Neural crest cell (in vitro differentiated cells): ENCODE measurements at regions not wholly inside any gene's neighbourhood (a gene's known extent, or its start where the extent isn't known, plus 50 kb on each side); places are given as distances from the start of the nearest gene placed in this dataset.

Experiments
- DNase-seq: peaks from one replicate; pipeline ENCODE4 v3.0.0; 2021; ENCODE audit warnings: low read depth, mixed read lengths, low spot score
- H3K27ac Mint-ChIP-seq: one replicate; pipeline ENCODE4 v1.8.0; 2021; ENCODE audit warnings: mild to moderate bottlenecking, mixed read lengths; ENCODE audit not compliant: unreplicated experiment
- H3K27me3 Mint-ChIP-seq: 2 replicates; pipeline ENCODE4 v1.8.0; 2021; ENCODE audit warnings: low read depth, mild to moderate bottlenecking, mixed read lengths
- H3K36me3 Mint-ChIP-seq: 2 replicates; pipeline ENCODE4 v1.8.0; 2021; ENCODE audit warnings: low read depth, mild to moderate bottlenecking, mixed read lengths
- H3K4me1 Mint-ChIP-seq: 2 replicates; pipeline ENCODE4 v1.8.0; 2021; ENCODE audit warnings: mixed read lengths
- H3K4me3 Mint-ChIP-seq: one replicate; pipeline ENCODE4 v1.8.0; 2021; ENCODE audit warnings: mild to moderate bottlenecking, mixed read lengths
- H3K9me3 Mint-ChIP-seq: 2 replicates; pipeline ENCODE4 v1.8.0; 2021; ENCODE audit warnings: mixed read lengths
- CTCF ChIP-seq: fragments of 200-600 bp; sonication (generic); conservative IDR thresholded peaks from 2 replicates; pipeline ENCODE4 v1.5.0; 2021; ENCODE audit warnings: antibody characterized with exemption, mild to moderate bottlenecking

- no peak for DNase-seq
- H3K27me3 Mint-ChIP-seq, result no peaks in the 10 kb centered on the region
- H3K4me1 Mint-ChIP-seq, result peaks cover 64% of the 10 kb centered on the region
- TF ChIP-seq CTCF, result no peak
- no peak overlapping the region for H3K4me3 Mint-ChIP-seq
- peaks cover 8% of the 10 kb centered on the region for H3K9me3 Mint-ChIP-seq
- peaks cover 3% of the 10 kb centered on the region for H3K36me3 Mint-ChIP-seq
- no peak overlapping the region for H3K27ac Mint-ChIP-seq
Observed at GRCh38 chr5:61627531-61627930, 295.5 kb downstream of the ZSWIM6 start.

- peak overlapping the region; percentile 98 for H3K27ac Mint-ChIP-seq
- peaks cover 3% of the 10 kb centered on the region for H3K36me3 Mint-ChIP-seq
- H3K4me1 Mint-ChIP-seq, result peaks cover 58% of the 10 kb centered on the region
- peaks cover 8% of the 10 kb centered on the region for H3K9me3 Mint-ChIP-seq
- no peak overlapping the region for H3K4me3 Mint-ChIP-seq
- DNase-seq, result no peak
- no peaks in the 10 kb centered on the region for H3K27me3 Mint-ChIP-seq
- TF ChIP-seq CTCF, result no peak
Observed at GRCh38 chr5:61630908-61631307, 298.9 kb downstream of the ZSWIM6 start.

- H3K4me3 Mint-ChIP-seq, result peak overlapping the region; percentile 33
- peaks cover 3% of the 10 kb centered on the region for H3K36me3 Mint-ChIP-seq
- H3K4me1 Mint-ChIP-seq, result peaks cover 62% of the 10 kb centered on the region
- H3K27ac Mint-ChIP-seq, result peak overlapping the region; percentile 98
- peaks cover 8% of the 10 kb centered on the region for H3K9me3 Mint-ChIP-seq
- no peak for TF ChIP-seq CTCF
- peak; percentile 26 for DNase-seq
- no peaks in the 10 kb centered on the region for H3K27me3 Mint-ChIP-seq
Observed at GRCh38 chr5:61631438-61631941, 299.4 kb downstream of the ZSWIM6 start.

GRCh38 chr5:61632064-61632463 is 300.0 kb downstream of the ZSWIM6 start:
- H3K4me3 Mint-ChIP-seq, result no peak overlapping the region
- peaks cover 3% of the 10 kb centered on the region for H3K36me3 Mint-ChIP-seq
- H3K9me3 Mint-ChIP-seq, result peaks cover 8% of the 10 kb centered on the region
- H3K27ac Mint-ChIP-seq, result peak overlapping the region; percentile 98
- peaks cover 64% of the 10 kb centered on the region for H3K4me1 Mint-ChIP-seq
- TF ChIP-seq CTCF, result no peak
- no peaks in the 10 kb centered on the region for H3K27me3 Mint-ChIP-seq
- DNase-seq, result no peak

GRCh38 chr5:61635271-61635670 is 303.2 kb downstream of the ZSWIM6 start:
- Mint-ChIP-seq H3K4me1 (peaks cover 64% of the 10 kb centered on the region), H3K27me3 (no peaks in the 10 kb centered on the region), H3K36me3 (no peaks in the 10 kb centered on the region), H3K4me3 (peak overlapping the region; percentile 4), H3K9me3 (no peaks in the 10 kb centered on the region), H3K27ac (peak overlapping the region; percentile 65)
- DNase-seq, result no peak
- TF ChIP-seq CTCF, result no peak
